Hindlimb muscle (tissue), 1 donor: ENCODE measurements at regions not wholly inside any gene's neighbourhood (a gene's known extent, or its start where the extent isn't known, plus 50 kb on each side); places are given as distances from the start of the nearest gene placed in this dataset.
"Not testable (repeated sequence)": the region's sequence is repeated elsewhere in the genome, so short reads cannot be mapped to it uniquely, and the experiment has no call there.

Experiments
- DNase-seq: peaks from one replicate; pipeline ENCODE4 v3.0.0-alpha.2; 2013

DNA sequence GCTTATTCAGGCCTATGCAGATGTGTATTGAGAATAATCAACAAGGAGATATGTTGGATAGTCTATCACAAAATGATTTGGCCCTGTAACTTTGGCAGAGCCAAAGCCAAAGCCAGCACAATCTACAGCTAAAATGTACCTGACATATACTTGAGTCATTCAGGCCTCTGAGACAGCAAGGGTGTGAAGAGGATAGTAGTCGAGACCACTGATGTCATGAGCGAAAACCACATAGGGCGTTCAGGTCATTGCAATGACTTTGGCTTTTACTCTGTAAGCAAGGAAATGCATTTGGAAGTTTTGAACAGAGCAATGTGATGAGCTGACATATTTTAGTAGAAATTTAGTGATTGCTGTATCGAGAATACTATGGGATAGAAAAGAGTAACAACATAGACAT is 579.6 kb downstream of the AMY1C start:
- DNase-seq, result no peak

DNA sequence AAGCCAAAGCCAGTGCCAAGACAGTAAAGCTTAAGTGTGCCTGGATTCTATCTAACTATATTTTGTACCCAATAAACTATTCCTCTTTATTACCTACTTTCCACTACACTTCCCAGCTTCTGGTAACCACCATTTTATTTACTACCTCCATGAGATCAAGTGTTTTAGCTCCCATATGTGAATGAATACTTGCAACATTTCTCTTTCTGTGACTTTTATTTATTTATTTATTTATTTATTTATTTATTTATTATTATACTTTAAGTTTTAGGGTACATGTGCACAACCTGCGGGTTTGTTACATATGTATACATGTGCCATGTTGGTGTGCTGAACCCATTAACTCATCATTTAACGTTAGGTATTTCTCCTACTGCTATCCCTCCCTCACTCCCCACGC is 582.1 kb downstream of the AMY1C start:
- no peak for DNase-seq

DNA sequence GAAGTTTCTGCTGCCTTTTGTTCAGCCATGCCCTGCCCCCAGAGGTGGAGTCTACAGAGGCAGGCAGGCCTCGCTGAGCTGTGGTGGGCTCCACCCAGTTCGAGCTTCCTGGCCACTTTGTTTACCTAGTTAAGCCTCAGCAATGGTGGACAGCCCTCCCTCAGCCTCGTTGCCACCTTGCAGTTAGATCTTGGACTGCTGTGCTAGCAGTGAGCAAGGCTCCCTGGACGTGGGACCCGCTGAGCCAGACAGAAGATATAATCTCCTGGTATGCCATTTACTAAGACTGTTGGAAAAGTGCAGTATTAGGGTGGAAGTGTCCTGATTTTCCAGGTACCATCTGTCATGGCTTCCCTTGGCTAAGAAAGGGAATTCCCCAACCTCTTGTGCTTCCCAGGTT is 588.2 kb downstream of the AMY1C start:
- DNase-seq, result not testable (repeated sequence)

DNA sequence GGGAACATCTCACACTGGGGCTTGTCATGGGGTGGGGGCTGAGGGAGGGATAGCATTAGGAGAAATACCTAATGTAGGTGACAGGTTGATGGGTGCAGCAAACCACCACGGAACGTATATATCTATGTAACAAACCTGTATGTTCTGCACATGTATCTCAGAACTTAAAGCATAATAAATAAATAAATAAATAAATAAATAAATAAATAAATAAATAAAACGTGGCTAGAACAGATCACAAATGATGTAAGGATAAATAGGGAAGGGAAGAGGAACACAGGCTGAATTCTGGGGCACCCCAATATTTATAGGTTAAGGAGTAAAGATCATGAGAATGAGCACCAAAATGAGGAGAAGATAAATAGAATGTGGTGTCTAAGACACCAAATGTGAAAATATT is 592.2 kb downstream of the AMY1C start:
- no peak for DNase-seq

DNA sequence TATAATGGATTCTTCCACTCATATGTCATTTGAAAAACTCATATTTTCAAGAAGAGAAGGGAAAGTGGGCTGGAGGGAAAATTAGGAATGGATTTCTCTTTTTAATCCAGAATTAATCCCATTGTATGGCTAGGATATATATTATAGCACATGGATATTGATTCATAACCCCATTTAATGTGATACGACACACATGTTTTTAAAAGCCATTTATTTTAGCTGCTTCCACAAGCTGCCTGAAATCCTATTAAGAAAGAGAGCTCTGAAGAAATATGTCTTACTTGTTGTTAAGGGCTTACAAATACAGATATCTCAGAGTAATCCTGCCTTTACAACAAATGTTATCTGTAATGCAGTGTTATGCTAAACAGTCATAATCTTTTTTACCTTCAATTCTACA is 598.6 kb downstream of the AMY1C start:
- no peak for DNase-seq

DNA sequence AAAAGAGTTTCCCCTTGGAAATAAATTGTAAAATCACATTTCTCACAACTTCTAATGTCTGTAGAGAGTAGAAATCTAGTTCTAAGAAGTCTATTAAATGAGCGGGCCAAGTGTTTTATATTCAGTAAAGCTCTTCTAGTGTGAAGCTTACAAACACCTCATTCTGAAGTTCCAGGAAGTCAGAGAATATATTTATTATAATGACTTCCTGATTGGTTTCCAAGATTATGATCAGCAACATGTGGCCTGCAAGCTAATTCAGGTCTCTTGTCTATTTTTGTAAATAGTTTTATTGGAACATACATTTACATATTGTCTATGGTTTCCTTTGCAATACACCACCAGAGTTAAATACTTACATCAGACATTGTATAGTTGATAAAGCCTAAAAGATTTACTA is 603.9 kb downstream of the AMY1C start:
- DNase-seq, result no peak

DNA sequence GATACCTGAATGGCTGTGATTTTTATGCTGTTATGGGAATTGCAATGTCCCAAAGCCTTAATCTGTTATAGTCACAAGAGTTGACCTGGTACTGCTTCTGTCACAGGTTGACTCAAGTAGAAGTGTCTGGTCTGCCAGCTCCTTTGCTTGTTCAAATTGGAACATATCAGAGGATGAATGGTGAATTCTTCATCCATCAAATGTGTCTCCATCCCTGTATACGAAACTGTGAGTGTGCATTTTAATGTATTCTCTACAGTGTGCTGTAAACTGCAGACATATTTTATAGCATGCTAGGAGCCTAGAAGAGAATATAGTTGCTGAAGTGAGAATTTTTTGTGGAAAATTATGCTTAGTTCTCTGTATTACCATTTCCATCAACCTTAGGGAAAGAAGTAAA is 608.4 kb downstream of the AMY1C start:
- DNase-seq, result no peak

DNA sequence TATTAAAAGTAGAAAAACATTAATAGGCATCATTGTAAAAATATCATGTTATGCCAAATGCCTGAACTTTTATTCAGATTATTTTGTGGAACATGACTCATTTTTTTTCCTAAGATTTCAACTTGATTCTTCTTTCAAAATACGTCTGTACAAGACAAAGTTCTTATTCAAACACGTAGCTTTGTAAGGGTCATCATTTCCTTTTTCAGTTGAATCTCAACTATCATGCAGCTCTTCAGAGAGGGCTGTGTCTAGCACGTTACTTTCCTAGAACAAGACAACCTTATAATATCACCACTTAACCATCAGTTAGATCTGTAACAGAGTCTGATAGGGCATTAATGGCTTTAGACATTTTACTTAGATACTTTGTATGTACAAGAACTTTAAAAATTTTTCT is 608.9 kb downstream of the AMY1C start:
- DNase-seq, result no peak

DNA sequence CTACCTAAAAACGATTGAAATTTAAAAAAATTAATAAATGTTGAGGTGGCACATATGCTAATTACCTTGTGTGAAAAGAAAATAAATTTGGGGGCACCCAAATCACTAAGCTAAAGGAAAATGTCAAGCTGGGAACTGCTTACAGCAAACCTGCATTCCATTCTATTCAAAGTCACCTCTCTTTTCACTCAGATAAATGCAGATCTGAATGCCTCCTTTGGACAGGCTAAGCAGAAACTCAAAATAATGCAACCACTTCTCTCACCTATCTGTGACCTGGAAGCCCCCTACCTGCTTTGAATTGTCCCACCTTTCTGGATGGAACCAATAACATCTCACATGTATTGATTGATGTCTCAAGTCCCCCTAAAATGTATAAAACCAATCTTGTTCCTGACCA is 628.7 kb downstream of the AMY1C start:
- DNase-seq, result no peak

DNA sequence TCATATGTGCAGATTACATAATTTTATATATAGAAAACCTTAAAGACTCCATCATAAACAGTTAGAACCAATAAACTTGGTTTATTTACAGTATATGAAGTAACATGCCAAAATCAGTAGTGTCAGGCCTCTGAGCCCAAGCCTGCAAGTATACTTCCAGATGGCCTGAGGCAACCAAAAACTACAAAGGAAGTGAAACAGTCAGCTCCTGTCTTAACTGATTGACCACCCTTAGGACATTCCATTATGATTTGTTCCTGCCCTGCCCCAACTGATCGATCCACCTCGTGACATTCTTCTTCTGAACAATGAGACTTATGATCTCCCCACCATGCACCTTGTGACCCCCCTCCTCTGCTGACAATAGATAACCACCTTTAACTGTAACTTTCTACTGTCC is 630.3 kb downstream of the AMY1C start:
- no peak for DNase-seq

DNA sequence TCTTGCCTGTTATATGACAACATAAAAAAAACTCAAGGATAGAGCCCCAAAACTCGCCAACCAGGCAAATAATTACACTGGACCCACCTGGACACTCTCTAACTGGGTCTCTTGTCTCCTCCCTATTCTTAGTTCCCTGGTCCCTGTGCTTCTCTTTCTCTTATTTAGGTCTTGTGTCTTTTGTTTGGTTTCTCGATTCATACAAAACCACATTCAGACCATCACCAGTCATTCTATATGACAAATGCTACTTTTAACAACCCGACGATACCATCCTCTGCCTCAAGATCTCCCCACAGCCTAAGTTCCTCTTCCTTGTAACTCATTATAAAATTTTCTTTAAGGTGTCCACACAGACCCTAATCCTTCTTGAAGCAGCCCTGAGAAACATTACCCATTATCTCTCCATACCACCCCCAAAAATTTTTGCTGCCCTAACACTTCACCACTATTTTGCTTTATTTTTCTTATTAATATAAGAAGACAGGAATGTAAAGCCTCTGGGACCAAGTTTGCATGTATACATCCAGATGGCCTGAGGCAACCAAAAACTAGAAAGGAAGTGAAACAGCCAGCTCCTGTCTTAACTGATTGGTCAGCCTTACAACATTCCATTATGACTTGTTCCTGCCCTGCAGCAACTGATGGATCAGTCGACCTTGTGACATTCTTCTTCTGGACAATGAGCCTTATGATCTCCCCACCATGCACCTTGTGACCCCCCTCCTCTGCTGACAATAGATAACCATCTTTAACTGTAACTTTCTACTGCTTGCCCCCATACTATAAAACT is 638.2 kb downstream of the AMY1C start:
- DNase-seq, result no peak

DNA sequence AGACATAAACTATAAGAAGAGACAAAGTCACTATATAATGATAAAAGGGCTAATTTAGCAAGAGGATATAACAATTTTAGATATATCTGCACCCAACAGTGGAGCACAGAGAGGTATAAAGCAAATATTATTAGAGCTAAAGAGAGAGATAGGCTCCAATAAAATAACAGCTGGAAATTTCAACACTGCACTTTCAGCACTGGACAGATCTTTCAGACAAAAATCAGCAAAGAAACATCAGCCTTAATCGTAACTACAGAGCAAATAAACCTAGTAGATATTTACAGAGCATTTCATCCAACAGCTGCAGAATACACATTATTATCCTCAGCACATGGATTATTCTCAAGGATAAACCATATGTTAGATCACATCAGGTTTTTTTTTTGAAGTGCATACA is 642.9 kb downstream of the AMY1C start:
- no peak for DNase-seq

DNA sequence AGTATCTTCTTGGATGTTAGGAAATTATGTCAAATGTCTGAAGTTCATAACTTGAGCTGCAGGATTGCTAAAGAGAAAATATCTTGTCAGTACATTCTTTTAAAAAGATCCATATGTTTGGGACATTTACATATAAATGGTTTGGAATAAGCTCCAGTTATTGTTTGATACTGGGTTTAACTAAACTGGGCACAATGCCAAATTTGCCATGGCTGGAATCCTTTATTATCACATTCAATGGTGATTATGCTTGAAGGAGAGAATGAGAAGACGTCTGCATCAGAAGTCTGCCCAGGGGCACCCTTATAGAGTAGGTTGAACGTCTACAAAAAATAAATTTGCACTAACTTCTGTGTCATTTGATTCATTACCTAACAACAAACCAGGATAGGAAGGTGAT is 652.5 kb downstream of the AMY1C start:
- DNase-seq, result no peak

DNA sequence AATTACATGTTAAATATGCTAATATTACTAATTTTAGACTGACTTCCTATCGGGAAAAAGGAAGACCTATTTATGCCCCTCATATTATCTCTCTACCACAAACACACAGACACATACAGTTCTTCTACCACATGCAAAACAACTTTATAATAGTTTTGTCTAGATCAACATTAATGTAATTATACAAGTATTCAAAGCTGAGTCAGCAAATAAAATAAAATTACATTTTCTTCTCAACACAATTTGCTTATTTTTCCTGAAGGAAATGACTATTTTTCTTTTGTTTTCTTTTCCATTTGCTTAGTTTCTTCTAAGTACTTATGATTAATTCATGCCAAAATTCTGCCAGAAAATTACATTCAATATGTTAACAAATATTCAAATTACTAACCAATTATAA is 654.2 kb downstream of the AMY1C start:
- DNase-seq, result no peak

DNA sequence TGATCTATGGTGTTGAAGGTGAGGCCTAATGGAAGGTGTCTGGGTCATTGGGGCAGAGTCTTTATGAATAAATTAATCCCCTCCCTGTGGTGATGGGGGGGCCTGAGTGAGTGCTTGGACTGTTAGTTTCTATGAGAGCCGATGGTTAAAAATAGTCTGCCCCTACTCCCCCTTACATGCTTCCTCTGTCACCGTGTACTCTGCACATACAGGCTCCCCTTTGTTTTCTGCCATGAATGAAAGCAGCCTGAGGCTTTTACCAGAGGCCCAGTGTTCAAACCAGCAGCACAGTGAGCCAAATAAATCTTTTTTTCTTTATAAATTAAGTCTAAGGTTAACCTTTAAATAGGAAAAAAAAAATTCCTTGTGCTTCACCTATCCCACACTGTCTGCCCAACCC is 657.0 kb downstream of the AMY1C start:
- no peak for DNase-seq

DNA sequence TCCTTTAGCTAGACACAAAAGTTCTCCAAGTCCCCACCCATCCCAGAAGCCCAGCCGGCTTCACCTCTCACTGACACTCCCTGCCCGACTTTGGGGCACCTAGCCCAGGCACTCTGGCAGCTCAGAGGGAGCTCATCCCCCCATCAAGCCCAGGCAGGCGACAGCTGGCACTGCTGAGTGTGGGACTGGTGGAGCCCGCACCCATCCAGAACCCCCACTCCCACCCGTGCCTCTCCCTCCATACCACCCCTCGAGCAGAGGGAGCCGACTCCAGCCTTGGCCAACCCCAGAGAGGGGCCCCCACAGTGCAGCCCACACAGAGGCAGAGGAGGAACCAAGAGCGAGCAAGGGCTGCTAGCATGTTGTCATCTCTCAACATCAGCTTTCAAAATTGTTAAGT is 658.6 kb downstream of the AMY1C start:
- DNase-seq, result no peak

DNA sequence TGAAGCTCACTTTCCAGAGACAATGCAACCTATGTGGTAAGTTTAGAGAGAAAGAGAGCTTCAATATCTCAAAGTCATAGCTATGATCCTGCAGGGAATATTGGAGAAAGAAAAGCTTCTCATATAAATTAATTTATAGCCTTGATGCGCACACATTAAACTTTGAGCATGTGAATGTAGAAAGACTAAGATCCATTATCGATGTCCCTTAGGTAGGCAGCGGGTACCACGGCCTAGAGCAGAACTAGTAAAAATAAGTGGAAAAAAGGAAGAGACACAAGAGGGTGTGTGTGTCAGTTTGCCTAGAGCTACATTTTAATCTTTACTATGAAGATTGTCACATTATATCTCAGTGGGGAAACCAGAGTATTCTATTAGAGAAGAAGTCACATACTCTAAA is 685.6 kb downstream of the AMY1C start:
- no peak for DNase-seq

DNA sequence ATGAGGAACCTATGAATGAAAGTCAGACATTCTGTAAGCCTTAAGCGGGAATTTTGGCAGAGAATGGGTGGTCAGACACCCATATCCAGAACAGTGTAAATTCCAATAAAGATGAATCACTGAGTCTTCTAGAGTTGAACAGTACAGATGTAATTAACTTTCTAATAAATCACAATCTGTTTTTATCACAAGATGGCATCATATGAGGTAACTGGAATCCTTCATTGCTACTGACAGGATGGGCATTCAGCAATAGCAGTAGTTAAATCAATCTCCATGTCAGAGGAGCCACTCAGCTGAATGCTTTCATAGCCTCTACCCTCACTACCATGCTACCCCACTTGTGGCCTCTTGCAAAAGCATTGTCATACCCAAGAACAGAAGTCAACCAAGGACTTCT is 690.3 kb downstream of the AMY1C start:
- DNase-seq, result no peak

DNA sequence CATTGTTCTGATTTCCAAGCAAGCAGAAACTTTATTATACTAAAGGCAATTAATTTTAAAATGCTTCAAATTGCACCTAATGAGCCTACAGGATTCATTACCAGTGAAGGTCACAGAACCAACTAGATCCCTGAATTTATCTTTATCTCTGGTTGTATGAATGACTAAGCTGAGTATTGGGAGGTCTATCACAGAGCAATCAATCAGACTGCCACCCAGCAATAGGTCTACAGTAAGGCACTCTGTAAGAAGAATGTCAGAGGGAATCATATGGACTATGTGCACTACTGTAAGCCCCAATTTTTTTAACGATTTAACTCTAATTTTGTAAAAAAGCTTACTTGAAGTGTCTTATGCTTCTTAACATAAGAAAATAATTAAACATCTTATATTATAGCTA is 707.0 kb downstream of the AMY1C start:
- DNase-seq, result no peak

DNA sequence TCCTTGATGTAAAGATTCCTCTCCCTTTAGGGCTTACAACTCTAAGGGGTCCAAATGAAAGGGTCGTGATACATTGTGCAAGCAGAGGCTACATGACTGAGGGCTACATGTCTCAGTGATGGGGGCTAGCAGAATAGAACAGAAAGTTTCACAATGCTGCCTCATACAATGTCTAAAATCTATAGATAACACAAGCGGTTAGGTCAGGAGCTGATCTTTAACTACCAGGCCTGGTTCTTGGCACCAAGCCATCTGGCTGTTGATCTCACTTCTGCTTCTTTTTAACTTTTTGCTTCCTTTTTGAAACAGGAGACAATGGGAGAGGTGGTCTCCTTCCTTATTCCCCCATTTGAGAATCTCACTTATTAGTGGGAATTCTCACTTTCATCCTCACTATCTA is 710.2 kb downstream of the AMY1C start:
- DNase-seq, result no peak

DNA sequence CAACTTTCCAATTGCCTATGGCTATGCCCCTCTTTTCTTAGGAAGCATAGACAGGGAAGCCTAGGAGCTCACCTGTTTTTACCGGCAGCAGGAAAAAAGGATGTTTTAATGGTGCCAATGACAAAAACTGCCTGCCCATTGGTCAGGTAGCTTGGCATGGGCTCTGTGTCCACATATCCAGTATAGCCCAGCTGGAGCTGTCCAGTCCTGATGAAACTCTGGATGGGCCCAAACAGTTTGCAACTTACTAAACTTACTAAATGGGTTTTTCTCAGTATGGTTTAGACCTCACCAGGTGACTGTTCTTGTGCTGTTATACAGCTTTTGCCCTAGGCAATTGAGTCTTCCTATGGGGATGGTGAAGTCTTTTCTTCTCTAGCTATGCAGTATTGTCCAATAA is 711.2 kb downstream of the AMY1C start:
- DNase-seq, result no peak

DNA sequence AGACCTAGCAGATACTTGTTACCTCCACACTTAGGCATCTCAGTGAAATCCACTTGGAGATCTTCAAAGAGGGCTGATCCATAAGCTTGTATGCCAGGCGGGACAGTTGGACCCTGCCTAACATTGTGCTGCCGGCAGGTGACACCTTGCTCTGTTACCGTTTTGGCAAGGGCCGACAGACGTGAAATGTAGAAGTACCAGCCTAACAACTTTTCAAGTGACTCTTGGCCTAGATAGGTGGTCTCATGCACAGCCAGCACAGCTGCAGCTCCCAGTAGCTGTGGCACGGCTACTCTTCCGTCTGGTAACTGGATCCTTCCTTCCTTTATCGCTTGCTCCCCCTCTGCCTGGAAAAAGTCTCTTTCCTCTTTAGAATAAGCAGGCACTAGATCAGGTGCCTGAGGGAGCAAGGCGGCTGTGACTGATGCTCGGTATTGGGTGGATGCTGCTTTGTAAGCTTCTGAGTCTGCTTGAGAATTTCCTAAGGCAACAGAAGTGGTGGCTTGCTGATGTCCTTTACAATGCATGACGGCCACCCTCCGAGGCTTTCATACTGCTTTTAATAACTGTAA is 713.5 kb downstream of the AMY1C start:
- DNase-seq, result no peak

DNA sequence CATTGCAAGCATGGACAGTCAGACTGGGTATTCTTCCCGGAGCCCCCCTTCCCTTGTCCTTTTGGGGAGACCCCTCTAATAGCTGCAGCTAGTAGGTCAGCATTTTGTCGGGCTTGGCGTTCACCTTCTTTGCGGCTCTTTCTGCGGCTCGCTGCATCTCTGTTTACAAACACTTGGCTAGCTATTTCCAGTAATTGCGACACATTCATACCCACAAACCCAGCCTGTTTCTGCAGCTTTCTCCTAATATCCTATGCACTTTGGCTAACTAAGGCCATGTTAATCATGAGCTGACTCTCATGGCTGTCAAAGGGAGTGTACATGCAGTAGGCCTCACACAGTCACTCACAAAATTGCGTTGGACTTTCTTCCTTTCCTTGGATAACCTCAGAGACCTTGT is 716.4 kb downstream of the AMY1C start:
- DNase-seq, result no peak

DNA sequence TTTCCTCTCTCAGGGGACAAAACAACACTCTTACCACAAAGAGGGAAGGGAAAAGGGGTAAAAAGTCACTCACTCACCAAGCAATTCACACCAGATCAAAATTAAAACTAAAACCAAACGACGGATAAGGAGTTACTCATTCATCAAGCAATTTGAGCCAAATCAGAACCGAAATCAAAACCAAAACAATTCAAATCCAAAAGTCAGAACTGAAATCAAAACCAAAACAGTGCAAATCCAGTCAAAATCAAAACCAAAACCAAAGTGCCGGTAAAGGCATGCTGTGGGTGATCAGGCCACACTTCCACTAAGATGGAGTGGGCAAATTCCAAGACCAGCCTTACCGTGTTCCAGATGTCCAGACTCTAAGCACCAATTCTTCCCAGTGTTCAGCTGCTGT is 717.9 kb downstream of the AMY1C start:
- DNase-seq, result no peak

DNA sequence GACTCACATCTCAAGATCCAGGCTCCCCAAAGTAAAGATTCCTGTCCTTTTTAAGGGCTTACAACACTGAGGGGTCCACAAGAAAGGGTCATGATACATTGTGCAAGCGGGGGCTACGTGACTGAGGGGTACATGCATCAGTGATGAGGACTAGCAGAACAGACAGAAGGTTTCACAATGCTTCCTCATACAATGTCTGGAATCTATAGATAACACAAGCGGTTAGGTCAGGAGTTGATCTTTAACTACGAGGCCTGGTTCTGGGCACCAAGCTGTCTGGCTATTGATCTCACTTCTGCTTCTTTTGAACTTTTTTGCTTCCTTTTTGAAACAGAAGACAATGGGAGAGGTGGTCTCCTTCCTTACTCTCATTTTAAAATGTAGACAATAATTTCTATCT is 718.6 kb downstream of the AMY1C start:
- no peak for DNase-seq
